Cardiac fibroblast (primary cell): ENCODE measurements at regions not wholly inside any gene's neighbourhood (a gene's known extent, or its start where the extent isn't known, plus 50 kb on each side); places are given as distances from the start of the nearest gene placed in this dataset.

Source experiments
- DNase-seq, 2 donors: peaks; one replicate each; pipeline versions ENCODE4 v3.0.0 to v3.0.0-alpha.2; 2010; ENCODE audit warnings: low read depth in 2 of 2
- H3K4me3 ChIP-seq, 2 donors: replicated peaks in 1 of 2; 1 replicate in 1 of 2; 2 replicates in 1 of 2; pipeline ENCODE4 v1.5.1; 2011; ENCODE audit warnings: low read depth in 2 of 2, low read length in 2 of 2, mild to moderate bottlenecking in 2 of 2, moderate library complexity in 1 of 2
- CTCF ChIP-seq: IDR thresholded peaks from one replicate; pipeline ENCODE4 v1.5.1; 2011; ENCODE audit warnings: low read depth, mild to moderate bottlenecking, low read length, inconsistent platforms

- DNase-seq, result no peak
- H3K4me3 ChIP-seq, result no peak overlapping the region
- TF ChIP-seq CTCF, result no peak
Measured at GRCh38 chr9:28056466-28056865, 483.2 kb upstream of the C9orf72 start.

GRCh38 chr9:28059192-28059591 is 485.9 kb upstream of the C9orf72 start:
- no peak for TF ChIP-seq CTCF

GRCh38 chr9:28064241-28064815 is 491.0 kb upstream of the C9orf72 start:
- H3K4me3 ChIP-seq, result no peak overlapping the region
- TF ChIP-seq CTCF, result no peak
- no peak for DNase-seq

More at GRCh38 chr9:28059192-28059591, 485.9 kb upstream of the C9orf72 start:
- H3K4me3 ChIP-seq, result no peak overlapping the region
- no peak for DNase-seq

- TF ChIP-seq CTCF, result peak; percentile 50
- peak; percentile 52 to 63 for DNase-seq
- H3K4me3 ChIP-seq, result no peak overlapping the region
Measured at GRCh38 chr9:28073270-28073669, 500.0 kb upstream of the C9orf72 start.

- DNase-seq, result no peak
- TF ChIP-seq CTCF, result no peak
- no peak overlapping the region for H3K4me3 ChIP-seq
Measured at GRCh38 chr9:28079677-28080076, 506.4 kb upstream of the C9orf72 start.

- TF ChIP-seq CTCF, result no peak
- no peak for DNase-seq
- no peak overlapping the region for H3K4me3 ChIP-seq
Measured at GRCh38 chr9:28082671-28083070, 509.4 kb upstream of the C9orf72 start.

GRCh38 chr9:28086881-28087280 is 513.6 kb upstream of the C9orf72 start:
- no peak for TF ChIP-seq CTCF
- no peak for DNase-seq
- H3K4me3 ChIP-seq, result no peak overlapping the region
